Kidney glomerular epithelial cell (primary cell): ENCODE measurements at regions not wholly inside any gene's neighbourhood (a gene's known extent, or its start where the extent isn't known, plus 50 kb on each side); places are given as distances from the start of the nearest gene placed in this dataset.

Experiments
- DNase-seq: peaks from one replicate; lab custom pipeline; 2025; lab: John Stamatoyannopoulos, UW

DNA sequence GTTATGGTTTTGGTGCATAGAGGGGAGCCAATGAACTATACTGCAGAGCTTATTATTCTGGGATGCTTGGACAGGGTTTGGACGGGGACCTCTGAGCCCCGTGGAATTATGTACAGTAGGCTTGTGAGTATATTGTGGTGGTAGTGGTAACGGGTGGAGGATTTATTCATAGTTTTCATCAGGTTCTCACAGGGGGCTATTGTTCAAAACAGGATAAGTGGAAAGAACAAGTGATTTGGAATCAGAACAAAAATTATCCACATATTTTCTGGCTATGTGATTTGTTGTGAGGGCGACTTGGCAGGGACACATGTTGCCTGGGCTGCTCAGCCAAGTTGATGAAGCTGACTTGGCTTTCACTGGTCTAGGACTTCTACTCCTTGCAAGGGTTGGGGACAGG is 64.6 kb upstream of the ELOVL5 start:
- no peak for DNase-seq

DNA sequence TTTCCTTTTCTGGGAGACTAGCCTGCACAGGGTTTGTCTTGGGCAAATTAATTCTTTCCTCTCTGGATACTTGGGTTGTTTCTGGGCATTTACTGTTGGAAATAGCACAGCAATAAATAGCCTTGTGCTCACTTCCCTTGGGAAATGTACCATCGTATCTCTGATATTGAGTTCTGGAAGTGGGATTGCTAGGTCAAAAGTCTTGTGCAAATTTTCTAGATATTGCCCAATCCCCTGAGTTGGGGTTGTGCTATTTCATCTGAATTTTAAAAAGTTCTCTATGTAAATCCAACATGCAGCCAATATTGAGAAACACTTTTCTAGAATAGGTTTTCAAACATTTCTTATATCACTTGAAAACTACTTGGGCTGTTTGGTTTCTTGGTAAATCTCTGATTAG is 64.0 kb upstream of the ELOVL5 start:
- DNase-seq, result no peak

DNA sequence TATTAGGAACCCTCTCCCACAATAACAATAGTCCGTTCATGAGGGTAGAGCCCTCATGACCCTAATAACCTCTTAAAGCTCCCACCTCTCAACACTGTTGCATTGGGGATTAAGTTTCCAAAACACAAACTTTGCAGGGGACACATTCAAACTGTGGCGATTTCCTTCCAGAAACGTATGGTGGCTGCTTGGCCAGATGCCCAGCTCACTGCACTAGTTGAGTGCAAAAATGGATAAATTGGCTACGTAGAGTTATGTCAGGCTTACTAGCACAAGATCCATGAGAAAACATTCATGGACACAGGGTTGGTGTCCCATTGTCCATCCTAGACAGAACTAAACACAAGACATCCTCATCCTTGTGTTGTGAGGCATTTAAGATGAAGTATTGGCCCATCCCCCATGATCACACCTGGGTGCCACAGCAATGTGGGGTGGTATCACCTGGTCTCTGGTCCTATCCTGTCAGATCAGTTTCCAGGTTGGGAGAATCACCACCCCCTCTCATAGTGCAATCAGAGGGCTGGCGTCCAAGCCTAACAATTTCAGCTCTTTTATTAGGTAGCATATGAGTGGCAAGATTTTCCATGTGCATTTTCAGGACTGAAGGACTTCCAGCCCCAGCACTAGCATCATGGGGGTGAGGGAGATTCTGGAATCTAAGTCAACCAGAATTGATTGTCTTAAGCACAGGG is 63.4 kb upstream of the ELOVL5 start:
- no peak for DNase-seq

DNA sequence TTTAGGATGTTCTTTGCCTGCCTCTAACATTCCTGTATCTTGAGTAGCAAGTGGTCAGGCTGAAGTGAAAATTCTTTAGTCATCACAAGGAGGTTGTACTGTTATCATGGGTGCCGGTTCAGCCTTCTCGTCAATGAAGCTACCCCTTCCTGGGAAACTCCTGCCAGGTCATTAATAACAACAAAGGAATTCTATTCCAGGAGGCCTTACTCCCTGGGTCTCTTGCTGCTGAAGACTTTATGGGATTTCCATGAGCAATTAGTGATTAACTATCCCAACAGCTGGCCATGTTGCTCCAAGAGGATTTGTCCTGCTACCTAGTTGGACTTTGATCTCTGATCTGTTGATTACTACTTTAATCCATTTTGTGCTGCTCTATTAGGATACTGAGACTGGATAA is 62.7 kb upstream of the ELOVL5 start:
- peak; percentile 78 for DNase-seq

DNA sequence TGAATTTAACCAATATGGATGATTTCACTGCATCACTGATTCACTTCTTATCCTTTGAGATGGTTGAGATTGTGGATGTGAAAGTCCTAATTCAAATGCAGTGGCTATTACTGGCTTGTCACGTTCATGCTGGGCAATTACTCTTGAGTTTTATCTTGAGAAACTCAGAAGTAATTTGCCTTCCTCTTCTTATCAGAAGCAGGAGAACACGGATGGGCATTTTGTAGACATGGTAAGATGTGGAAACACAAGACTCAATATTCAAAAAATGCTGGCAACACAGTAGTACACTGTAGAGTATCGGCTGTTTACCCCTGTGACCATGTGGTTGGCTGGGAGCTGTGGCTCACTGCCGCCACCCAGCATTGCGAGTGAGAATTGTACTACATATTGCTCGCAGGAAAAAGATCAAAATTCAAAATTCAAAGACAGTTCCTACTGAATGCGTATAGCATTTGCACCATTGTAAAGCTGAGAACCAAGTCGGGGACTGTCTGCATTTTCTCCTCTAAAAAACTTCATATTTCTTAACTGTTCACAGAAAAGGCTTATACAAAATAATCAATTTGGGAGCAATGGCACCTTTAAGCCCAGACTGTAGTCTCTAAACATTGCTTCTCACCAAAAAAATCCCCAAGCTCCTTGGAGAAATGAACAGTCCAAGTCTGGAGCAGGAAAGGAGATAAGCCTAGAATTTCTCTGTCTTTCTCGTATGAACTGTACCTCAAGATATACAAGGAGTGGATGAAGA is 61.9 kb upstream of the ELOVL5 start:
- no peak for DNase-seq

DNA sequence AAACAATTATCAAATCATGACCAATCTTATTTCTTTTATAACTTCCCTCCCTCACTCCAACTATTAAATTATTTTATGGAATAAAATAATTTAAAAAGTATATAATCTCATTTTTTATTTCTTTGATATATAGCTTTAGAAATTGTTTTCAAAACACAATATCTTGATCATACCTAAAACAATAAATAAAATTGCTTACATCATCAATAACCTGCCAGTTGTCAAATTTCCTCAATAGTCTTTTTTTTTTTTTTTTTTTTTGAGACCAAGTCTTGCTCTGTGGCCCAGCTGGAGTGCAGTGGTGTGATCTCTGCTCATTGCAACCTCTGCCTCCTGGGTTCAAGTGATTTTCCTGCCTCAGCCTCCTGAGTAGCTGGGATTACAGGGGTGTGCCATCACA is 60.1 kb upstream of the ELOVL5 start:
- DNase-seq, result no peak

DNA sequence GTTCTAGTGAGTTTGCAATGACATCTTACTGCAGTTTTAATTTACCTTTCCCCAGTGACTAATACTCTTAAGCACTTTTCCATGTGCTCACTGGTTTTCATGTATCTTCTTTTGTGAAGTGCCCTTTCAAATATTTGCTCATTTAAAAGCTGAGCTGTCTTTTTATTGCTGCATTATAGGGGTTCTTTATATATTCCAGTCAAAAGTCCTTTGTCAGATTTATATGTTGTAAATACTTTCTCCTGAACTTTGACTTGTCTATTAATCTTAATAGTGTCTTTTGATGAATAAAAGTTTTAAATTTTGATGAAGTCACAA is 50.2 kb upstream of the ELOVL5 start:
- no peak for DNase-seq

DNA sequence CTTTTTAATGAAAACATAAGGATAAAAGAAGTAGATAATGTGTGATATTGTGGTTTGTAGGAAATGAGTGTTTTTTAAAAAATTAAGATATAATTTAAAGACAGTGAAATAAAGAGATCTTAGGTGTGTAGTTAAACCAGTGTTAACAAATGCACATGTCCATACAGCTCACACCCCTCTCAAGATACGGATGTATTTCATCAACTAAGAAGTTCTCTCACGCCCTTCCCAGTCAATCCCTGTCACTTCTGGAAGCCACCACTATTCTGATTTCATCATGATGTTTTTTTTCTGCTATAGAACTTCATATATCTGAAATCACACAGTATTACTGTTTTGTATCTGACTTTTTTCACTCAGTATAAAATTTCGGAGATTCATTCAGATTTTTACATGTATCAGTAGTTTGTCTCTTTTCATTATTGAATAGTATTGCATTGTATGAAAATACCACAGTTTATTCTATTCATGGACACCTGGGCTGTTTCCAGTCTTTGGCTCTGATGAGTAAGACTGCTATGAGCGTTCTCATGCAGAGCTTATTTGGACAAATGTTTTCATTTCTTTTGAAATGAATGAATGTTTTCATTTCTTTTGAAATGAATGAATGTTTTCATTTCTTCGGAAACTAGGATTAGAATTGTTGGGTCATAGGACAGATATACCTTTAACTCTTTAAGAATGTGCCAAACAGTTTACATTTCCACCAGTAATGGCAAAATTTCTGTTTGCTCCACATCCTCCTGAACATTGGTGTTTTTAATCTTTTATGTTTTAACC is 49.7 kb upstream of the ELOVL5 start:
- DNase-seq, result no peak
